DOHH2 (cell line): ENCODE measurements at regions not wholly inside any gene's neighbourhood (a gene's known extent, or its start where the extent isn't known, plus 50 kb on each side); places are given as distances from the start of the nearest gene placed in this dataset.

Experiments
- EZH2phosphoT487 ChIP-seq: fragments of 200-600 bp; sonication (generic); IDR thresholded peaks from 2 replicates; pipeline ENCODE4 v1.6.1; 2017; ENCODE audit warnings: borderline replicate concordance, mild to moderate bottlenecking, antibody characterized with exemption, low read length, moderate library complexity, mixed read lengths
- TF ChIP-seq, protein P1 (sequence below): fragments of 200-600 bp; sonication (generic); IDR thresholded peaks from one replicate; pipeline ENCODE4 v1.5.1; 2014; ENCODE audit warnings: antibody characterized with exemption, mild to moderate bottlenecking, low read depth, low read length; ENCODE audit not compliant: poor library complexity, severe bottlenecking

- TF ChIP-seq, protein P1, sequence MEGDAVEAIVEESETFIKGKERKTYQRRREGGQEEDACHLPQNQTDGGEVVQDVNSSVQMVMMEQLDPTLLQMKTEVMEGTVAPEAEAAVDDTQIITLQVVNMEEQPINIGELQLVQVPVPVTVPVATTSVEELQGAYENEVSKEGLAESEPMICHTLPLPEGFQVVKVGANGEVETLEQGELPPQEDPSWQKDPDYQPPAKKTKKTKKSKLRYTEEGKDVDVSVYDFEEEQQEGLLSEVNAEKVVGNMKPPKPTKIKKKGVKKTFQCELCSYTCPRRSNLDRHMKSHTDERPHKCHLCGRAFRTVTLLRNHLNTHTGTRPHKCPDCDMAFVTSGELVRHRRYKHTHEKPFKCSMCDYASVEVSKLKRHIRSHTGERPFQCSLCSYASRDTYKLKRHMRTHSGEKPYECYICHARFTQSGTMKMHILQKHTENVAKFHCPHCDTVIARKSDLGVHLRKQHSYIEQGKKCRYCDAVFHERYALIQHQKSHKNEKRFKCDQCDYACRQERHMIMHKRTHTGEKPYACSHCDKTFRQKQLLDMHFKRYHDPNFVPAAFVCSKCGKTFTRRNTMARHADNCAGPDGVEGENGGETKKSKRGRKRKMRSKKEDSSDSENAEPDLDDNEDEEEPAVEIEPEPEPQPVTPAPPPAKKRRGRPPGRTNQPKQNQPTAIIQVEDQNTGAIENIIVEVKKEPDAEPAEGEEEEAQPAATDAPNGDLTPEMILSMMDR: no peak
- TF ChIP-seq EZH2phosphoT487: no peak
Measured at GRCh38 chr18:60145776-60146175, 226.8 kb downstream of the MC4R start.
